NB4 (cell line): ENCODE measurements at regions not wholly inside any gene's neighbourhood (a gene's known extent, or its start where the extent isn't known, plus 50 kb on each side); places are given as distances from the start of the nearest gene placed in this dataset.

Experiments used
- DNase-seq: peaks from one replicate; pipeline ENCODE4 v3.0.0; 2010; ENCODE audit warnings: low read depth
- H3K4me3 ChIP-seq: one replicate; pipeline ENCODE4 v1.5.1; 2011; ENCODE audit warnings: mild to moderate bottlenecking, low read depth, low read length, moderate library complexity
- CTCF ChIP-seq: IDR thresholded peaks from one replicate; pipeline ENCODE4 v1.5.1; 2012; ENCODE audit warnings: low read depth, low read length
- MAX ChIP-seq: IDR thresholded peaks from 2 replicates; pipeline ENCODE4 v1.6.1; 2011; ENCODE audit warnings: low read depth, low read length
- MYC ChIP-seq: IDR thresholded peaks from 2 replicates; pipeline ENCODE4 v1.6.1; 2011; ENCODE audit warnings: low read depth, low read length
- POLR2A ChIP-seq: IDR thresholded peaks from 2 replicates; pipeline ENCODE4 v1.6.1; 2011; ENCODE audit warnings: mild to moderate bottlenecking; ENCODE audit not compliant: insufficient read length; ENCODE audit errors: extremely low read depth

GRCh38 chr2:221170548-221170947, 401.6 kb downstream of the EPHA4 start:
- DNase-seq: no peak
- no peak overlapping the region for H3K4me3 ChIP-seq

DNA sequence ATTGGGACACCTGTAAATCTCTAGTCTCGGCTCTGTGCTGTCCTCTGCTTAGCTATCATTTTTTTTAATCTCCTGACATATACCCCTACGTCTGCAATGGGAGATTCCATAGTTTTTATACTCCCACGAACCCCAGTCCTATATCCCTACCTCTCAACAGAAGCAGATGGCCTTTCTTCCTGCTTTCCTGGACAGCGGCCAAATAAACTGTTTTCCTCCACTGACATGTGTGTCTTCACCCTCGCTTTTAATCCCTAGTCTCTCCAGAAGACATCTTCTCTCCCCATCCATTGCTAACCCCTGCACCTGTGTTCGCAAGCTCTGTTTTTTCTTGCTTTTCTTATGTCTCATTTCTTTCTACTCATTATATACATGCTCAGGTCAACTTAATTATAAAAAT, 395.4 kb downstream of the EPHA4 start:
- DNase-seq: no peak
- TF ChIP-seq POLR2A: no peak
- no peak for TF ChIP-seq MAX
- TF ChIP-seq MYC: no peak
- no peak for TF ChIP-seq CTCF
- H3K4me3 ChIP-seq: no peak overlapping the region

More at GRCh38 chr2:221170548-221170947, 401.6 kb downstream of the EPHA4 start:
- TF ChIP-seq CTCF (no peak), MYC (no peak), MAX (no peak), POLR2A (no peak)

DNA sequence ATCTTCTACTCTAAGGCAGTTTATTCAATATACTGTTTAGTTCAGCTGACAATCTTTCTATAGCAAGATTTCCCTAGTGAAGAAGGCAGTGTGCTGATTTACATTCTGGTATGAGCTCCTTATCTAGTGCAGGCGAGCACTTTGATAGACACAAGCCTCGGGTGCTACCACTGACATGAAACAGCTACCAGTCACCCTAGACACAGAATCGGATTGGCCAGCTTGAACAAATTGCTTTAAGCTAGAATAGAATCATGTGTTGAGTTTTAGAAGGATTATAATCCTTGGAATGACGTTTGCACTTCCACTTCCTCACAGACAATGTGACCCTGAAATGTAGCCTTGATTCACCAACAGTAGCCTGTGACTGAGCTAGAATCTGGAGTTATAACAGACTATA, 394.0 kb downstream of the EPHA4 start:
- DNase-seq: no peak
- TF ChIP-seq MYC: no peak
- TF ChIP-seq CTCF: no peak
- no peak overlapping the region for H3K4me3 ChIP-seq

- no peak for DNase-seq
- TF ChIP-seq MYC: no peak
- TF ChIP-seq CTCF: no peak
- TF ChIP-seq MAX: no peak
- TF ChIP-seq POLR2A: no peak
- no peak overlapping the region for H3K4me3 ChIP-seq
These were observed 385.2 kb downstream of the EPHA4 start for GRCh38 chr2:221186873-221187272.

GRCh38 chr2:221189431-221190067, 382.6 kb downstream of the EPHA4 start:
- H3K4me3 ChIP-seq: no peak overlapping the region
- no peak for TF ChIP-seq MAX
- no peak for TF ChIP-seq CTCF
- TF ChIP-seq MYC: no peak
- TF ChIP-seq POLR2A: no peak
- no peak for DNase-seq

GRCh38 chr2:221195829-221196228, 376.3 kb downstream of the EPHA4 start:
- no peak overlapping the region for H3K4me3 ChIP-seq
- TF ChIP-seq CTCF: no peak
- TF ChIP-seq MAX: no peak
- no peak for TF ChIP-seq MYC
- TF ChIP-seq POLR2A: no peak
- no peak for DNase-seq
